OCI-LY1 (cell line): ENCODE measurements at regions not wholly inside any gene's neighbourhood (a gene's known extent, or its start where the extent isn't known, plus 50 kb on each side); places are given as distances from the start of the nearest gene placed in this dataset.

Source experiments
- H2AFZ ChIP-seq: fragments of 200-600 bp; sonication (generic), shearing (Covaris generic); 2 replicates; pipeline ENCODE4 v1.6.0; 2014; ENCODE audit warnings: antibody characterized with exemption, mild to moderate bottlenecking, low read length
- H3F3A ChIP-seq: fragments of 200-600 bp; sonication (generic), shearing (Covaris generic); 2 replicates; pipeline ENCODE4 v1.6.0; 2014; ENCODE audit warnings: mild to moderate bottlenecking, antibody characterized with exemption, low read length, moderate library complexity; ENCODE audit not compliant: insufficient read depth
- H3K27ac ChIP-seq: fragments of 200-600 bp; sonication (generic); 2 replicates; pipeline ENCODE4 v1.5.1; 2014; ENCODE audit warnings: low read length, mixed run types, mild to moderate bottlenecking, low read depth; ENCODE audit not compliant: poor library complexity, severe bottlenecking
- H3K27me3 ChIP-seq: fragments of 200-600 bp; sonication (generic); 2 replicates; pipeline ENCODE4 v1.6.0; 2014; ENCODE audit warnings: antibody characterized with exemption, mild to moderate bottlenecking, low read length, moderate library complexity; ENCODE audit not compliant: insufficient read depth
- H3K36me3 ChIP-seq: fragments of 200-600 bp; sonication (generic); 2 replicates; pipeline ENCODE4 v1.6.1; 2014; ENCODE audit warnings: mild to moderate bottlenecking, antibody characterized with exemption, low read length, moderate library complexity, mixed read lengths; ENCODE audit not compliant: insufficient read depth
- H3K4me1 ChIP-seq: fragments of 200-600 bp; sonication (generic); 2 replicates; pipeline ENCODE4 v1.5.1; 2014; ENCODE audit warnings: mild to moderate bottlenecking, low read length, moderate library complexity; ENCODE audit not compliant: insufficient read depth, severe bottlenecking
- H3K4me2 ChIP-seq: fragments of 200-600 bp; sonication (generic), shearing (Covaris generic); 2 replicates; pipeline ENCODE4 v1.6.1; 2014; ENCODE audit warnings: low read length
- H3K4me3 ChIP-seq: fragments of 200-600 bp; sonication (generic); 2 replicates; pipeline ENCODE4 v1.5.1; 2014; ENCODE audit warnings: low read length, low read depth, mild to moderate bottlenecking, mixed read lengths; ENCODE audit not compliant: poor library complexity, severe bottlenecking
- H3K79me2 ChIP-seq: fragments of 200-600 bp; shearing (Covaris generic); 2 replicates; pipeline ENCODE4 v1.6.1; 2016; ENCODE audit warnings: mixed run types, low read length, mixed read lengths; ENCODE audit not compliant: insufficient read depth
- H3K9ac ChIP-seq: fragments of 200-600 bp; sonication (generic), shearing (Covaris generic); 2 replicates; pipeline ENCODE4 v1.6.1; 2014; ENCODE audit warnings: mild to moderate bottlenecking, low read length, mixed read lengths
- H3K9me2 ChIP-seq: fragments of 200-600 bp; sonication (generic), shearing (Covaris generic); 2 replicates; pipeline ENCODE4 v1.6.1; 2014; ENCODE audit warnings: low read depth, mild to moderate bottlenecking, low read length, mixed read lengths
- H3K9me3 ChIP-seq: fragments of 200-600 bp; shearing (Covaris generic); 2 replicates; pipeline ENCODE4 v1.6.1; 2014; ENCODE audit warnings: low read length, mixed read lengths
- H4K20me1 ChIP-seq: fragments of 200-600 bp; sonication (generic), shearing (Covaris generic); 2 replicates; pipeline ENCODE4 v1.6.0; 2016; ENCODE audit warnings: mild to moderate bottlenecking, low read length; ENCODE audit not compliant: insufficient read depth
- CTCF ChIP-seq: fragments of 200-600 bp; sonication (generic), shearing (Covaris generic); IDR thresholded peaks from 2 replicates; pipeline ENCODE4 v1.5.1; 2017; ENCODE audit warnings: mild to moderate bottlenecking, antibody characterized with exemption, low read length, moderate library complexity, mixed read lengths
- EZH2 ChIP-seq: fragments of 200-600 bp; sonication (generic), shearing (Covaris generic); IDR thresholded peaks from 2 replicates; pipeline ENCODE4 v1.8.0; 2017; ENCODE audit warnings: borderline replicate concordance, mixed run types, mild to moderate bottlenecking, antibody characterized with exemption, low read length, moderate library complexity, mixed read lengths

GRCh38 chr20:51121901-51122412 lies 99.0 kb upstream of the KCNG1 start:
- H3K4me1 ChIP-seq = no peaks in the 10 kb centered on the region
- no peaks in the 10 kb centered on the region for H3K9me2 ChIP-seq
- TF ChIP-seq EZH2 (no peak), CTCF (no peak)
- no peak overlapping the region for H3K4me3 ChIP-seq
- H4K20me1 ChIP-seq = no peaks in the 10 kb centered on the region
- no peaks in the 10 kb centered on the region for H3F3A ChIP-seq
- H3K9ac ChIP-seq = no peak overlapping the region
- no peak overlapping the region for H3K27ac ChIP-seq
- H3K79me2 ChIP-seq = no peaks in the 10 kb centered on the region
- no peaks in the 10 kb centered on the region for H3K9me3 ChIP-seq
- H3K27me3 ChIP-seq = no peaks in the 10 kb centered on the region; the same call in 1 of the 2 replicates
- no peaks in the 10 kb centered on the region for H3K36me3 ChIP-seq
- H3K4me2 ChIP-seq = no peak overlapping the region
- no peak overlapping the region for H2AFZ ChIP-seq

- Histone ChIP-seq H2AFZ (no peak overlapping the region), H3K4me2 (no peak overlapping the region), H3K9me2 (no peaks in the 10 kb centered on the region), H3K36me3 (no peaks in the 10 kb centered on the region), H4K20me1 (no peaks in the 10 kb centered on the region), H3K4me1 (no peaks in the 10 kb centered on the region), H3K4me3 (no peak overlapping the region), H3K27ac (no peak overlapping the region), H3K9ac (no peak overlapping the region), H3K79me2 (no peaks in the 10 kb centered on the region), H3K27me3 (no peaks in the 10 kb centered on the region; the same call in 1 of the 2 replicates), H3F3A (no peaks in the 10 kb centered on the region), H3K9me3 (no peaks in the 10 kb centered on the region)
- TF ChIP-seq EZH2 (no peak), CTCF (no peak)
These were observed 98.4 kb upstream of the KCNG1 start for GRCh38 chr20:51121272-51121671.

- H3K27me3 ChIP-seq = peaks cover 4% of the 10 kb centered on the region; the same call in 1 of the 2 replicates
- H3K9me2 ChIP-seq = no peaks in the 10 kb centered on the region
- H4K20me1 ChIP-seq = no peaks in the 10 kb centered on the region
- H2AFZ ChIP-seq = no peak overlapping the region
- H3K36me3 ChIP-seq = no peaks in the 10 kb centered on the region
- H3K4me1 ChIP-seq = no peaks in the 10 kb centered on the region
- no peak overlapping the region for H3K4me2 ChIP-seq
- no peaks in the 10 kb centered on the region for H3F3A ChIP-seq
- H3K4me3 ChIP-seq = no peak overlapping the region
- no peak for TF ChIP-seq CTCF
- no peak for TF ChIP-seq EZH2
- H3K9me3 ChIP-seq = no peaks in the 10 kb centered on the region
- no peaks in the 10 kb centered on the region for H3K79me2 ChIP-seq
- H3K27ac ChIP-seq = no peak overlapping the region
- H3K9ac ChIP-seq = no peak overlapping the region
These were observed 98.0 kb upstream of the KCNG1 start for GRCh38 chr20:51120868-51121267.
